GM21360 (cell line): ENCODE measurements at regions not wholly inside any gene's neighbourhood (a gene's known extent, or its start where the extent isn't known, plus 50 kb on each side); places are given as distances from the start of the nearest gene placed in this dataset.

Experiments
- ATAC-seq: cut with Tn5 transposase; IDR thresholded peaks from one replicate; pipeline ENCODE4 v1.9.1; 2021; ENCODE audit warnings: mild to moderate bottlenecking, moderate library complexity; ENCODE audit not compliant: unreplicated experiment

DNA sequence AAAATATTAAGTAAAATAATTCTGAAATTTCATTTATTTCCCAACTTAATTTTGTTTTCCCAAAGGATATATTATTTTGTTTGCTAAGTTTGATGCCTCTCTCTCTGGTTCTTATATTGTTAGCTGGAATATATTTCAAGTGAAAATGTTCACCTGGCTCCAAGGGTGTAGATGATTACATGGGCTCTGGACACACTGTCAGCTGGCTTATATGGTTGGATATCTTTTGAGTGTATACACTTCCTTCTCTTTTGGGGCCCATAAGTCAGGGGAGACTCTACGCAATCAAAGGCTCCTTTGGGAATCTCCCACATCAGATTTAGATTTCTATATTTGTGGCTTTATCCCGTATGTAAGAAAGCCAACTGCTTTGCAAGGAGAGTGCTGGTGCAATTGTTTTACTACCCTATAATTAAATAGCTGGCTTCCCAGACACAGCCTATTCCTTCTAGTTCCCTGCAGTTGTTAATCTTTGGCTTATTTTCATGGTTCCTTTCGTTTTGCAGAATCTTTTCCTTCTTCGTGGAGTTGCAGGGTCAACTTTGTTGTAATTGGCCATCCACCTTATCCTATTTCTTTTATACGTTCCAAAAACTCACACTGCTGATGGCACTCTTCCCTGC is 225.7 kb downstream of the DPH6 start:
- ATAC-seq: no peak

DNA sequence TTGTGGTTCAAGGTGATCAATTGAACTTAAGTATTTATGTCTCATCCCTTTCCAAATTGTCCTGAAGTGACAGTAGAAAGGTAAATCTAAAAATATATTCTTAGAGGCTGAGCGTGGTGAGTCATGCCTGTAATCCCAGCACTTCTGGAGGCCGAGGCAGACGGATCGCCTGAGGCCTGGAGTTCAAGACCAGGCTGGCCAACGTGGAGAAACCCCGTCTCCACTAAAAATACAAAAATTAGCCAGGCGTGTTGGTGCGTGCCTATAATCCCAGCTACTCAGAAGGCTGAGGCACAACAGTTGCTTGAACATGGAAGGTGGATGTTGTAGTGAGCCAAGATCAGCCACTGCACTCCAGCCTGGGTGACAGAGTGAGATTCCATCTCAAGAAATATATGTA is 226.6 kb downstream of the DPH6 start:
- ATAC-seq: no peak

DNA sequence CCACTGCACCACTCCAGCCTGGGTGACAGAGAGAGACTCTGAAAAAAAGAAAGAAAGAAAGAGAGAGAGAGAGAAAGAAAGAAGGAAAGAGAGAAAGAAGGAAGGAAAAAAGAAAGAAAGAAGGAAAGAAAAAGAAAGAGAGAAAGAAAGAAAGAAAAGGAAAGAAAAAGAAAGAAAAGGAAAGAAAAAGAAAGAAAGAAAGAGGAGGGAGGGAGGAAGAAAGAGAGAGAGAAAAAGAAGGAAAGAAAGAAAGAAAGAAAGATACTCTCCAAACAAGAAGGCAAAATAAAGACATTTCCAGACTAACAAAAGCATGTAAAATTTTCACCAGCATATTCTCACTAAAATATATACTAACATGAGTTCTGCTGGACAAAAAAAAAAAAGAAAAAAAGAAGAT is 228.7 kb downstream of the DPH6 start:
- ATAC-seq: no peak

DNA sequence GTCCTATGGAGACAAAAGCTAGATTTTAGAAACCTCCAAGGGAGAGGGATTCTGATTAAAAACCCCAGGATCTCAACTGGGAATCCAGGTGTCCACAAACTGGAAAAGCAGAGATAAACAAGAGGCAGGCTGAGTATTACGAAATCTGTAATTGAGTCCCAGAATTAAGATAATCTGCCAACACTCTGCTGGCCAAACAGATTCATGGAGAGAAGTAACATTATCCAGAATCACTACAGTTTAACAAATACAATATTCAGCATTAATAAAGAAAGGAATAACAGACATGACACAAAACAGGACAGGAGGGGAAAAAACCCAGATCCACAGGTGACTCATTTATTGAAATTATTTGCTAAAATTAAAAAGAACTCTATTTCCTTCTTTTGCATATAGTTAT is 227.2 kb upstream of the NANOGP8 start:
- no peak for ATAC-seq

DNA sequence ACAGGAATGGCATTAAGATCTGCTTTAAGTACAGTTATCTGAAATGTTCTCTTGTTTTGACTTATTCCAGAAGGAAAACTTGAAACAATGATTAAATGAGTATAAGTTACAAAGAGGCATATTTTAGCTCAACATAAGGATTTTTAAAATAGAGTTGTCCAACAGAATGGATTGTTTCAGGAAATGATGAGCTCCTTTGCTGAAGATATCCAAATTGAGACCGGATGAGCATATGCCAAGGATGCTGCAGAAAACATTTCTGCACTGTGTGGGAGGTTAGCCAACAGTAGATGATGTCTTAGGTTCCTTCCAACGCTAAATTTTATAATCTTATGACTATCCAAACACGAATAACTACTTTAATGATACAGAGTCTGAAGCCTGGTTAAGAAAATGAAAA is 226.5 kb upstream of the NANOGP8 start:
- ATAC-seq: no peak

DNA sequence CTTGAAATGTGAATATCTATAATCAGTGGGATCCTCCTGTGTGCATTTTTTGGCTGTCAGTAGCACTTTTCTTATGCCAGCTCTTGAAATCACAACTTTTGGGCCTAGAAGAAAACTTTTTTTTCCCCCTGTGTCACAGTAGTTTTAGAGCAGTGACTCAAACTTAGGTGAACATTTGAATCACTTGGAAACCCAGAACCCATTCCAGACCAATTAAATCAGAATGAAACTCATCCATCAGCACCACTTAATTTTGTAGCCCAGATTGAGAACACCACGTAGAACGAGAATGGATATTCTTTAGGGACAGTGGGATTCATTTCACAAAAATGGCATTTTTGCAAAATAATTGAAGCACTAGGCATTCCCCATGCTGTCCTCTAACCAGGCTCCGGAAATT is 224.8 kb upstream of the NANOGP8 start:
- ATAC-seq: no peak

DNA sequence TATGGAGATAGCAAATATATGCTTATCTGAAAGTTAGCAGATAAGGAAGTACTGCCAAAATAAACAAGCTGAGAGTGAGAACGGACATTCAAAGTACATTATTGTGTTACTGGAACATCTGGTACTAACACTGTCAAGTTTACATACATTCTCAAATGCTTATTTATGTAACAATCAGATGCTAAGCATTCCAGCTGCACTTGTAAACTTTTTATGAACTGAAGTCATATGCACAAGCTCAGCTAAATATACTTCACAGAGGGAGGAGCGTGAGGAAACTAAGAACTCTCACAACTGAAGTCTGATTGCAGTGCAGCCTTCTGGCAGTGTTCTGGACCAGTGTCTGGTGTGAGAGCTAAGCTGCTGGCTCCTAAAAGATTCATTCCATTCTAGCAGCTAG is 223.7 kb upstream of the NANOGP8 start:
- no peak for ATAC-seq

DNA sequence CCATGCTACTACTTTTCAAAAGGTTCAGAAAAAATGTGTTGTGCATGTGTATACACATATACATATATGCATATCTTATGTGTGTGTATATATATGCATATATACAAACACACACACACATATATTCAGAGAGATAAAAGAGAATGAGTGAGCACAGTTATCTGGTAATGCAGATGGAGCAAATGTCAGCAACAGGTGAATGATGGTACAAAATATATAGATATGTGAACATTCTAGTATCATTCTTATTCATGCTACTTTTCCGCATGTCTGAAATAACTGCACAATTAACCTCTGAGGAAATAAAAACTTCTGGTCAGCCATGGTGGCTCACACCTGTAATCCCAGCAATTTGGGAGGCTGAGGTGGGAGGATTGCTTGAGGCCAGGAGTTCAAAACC is 222.6 kb upstream of the NANOGP8 start:
- ATAC-seq: no peak

DNA sequence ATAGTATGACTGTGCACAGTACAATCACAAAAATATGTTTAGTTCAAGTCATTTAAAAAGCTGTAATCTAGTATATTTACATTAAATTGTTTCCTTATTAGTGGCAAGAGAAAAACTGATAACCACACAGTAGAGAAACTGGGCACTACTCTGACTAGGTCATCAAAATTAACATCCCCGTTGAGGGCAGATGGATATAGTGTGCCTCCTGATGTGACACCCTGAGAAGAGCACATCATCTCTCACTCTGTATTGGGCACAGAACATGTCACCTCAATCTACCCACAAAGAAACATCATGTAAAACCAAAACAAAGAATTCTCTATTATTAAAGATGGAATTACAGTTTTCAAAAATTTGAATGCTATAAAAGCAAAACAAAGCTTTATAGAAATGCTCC is 221.9 kb upstream of the NANOGP8 start:
- no peak for ATAC-seq

DNA sequence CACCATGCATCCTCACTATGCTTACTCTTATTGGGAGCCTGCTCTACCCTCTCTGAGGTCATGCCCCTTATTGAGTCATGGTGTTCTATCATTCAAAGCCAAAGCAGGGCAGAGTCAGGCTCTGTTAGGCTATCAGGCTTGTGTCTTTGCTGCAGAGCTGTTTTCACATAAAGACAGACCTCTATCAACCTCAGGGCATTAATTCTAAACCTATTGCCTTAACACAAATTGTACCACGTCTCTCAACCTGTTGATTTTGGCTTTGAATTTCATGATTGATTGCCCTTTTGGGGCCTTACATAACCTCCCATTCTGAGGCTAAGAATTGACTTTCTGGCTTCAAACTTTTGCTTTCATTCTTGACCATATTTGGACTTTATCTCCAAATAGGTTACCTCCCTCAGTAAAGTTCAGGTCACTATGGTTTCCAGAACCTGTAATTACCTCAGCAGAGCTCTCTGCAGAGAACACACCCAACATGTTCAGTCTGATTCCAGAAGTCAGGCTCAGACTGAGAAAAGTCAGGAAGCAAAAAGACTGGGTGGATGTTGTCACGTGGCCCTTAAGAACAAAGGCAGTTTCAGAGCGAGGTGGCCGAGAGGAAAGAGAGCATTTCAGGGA is 221.4 kb upstream of the NANOGP8 start:
- no peak for ATAC-seq

DNA sequence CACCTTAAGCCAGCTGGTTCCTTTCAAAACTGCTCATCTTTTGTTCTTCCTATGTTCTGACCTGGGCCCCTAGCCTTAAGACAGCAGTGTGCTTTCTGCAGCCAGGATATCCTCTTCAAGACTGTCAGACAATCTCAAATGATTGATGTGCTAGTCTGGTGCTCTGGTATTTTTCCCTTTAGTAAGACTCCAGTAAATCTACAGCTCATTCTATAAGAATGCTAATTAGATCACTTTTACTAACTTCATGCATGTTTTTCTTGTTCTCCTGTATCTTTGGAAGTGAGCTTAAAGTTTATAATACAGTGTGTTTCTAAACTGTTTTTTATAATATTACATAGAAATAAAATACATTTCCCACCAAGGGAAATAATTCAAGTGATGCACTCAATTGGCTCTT is 220.9 kb upstream of the NANOGP8 start:
- no peak for ATAC-seq

DNA sequence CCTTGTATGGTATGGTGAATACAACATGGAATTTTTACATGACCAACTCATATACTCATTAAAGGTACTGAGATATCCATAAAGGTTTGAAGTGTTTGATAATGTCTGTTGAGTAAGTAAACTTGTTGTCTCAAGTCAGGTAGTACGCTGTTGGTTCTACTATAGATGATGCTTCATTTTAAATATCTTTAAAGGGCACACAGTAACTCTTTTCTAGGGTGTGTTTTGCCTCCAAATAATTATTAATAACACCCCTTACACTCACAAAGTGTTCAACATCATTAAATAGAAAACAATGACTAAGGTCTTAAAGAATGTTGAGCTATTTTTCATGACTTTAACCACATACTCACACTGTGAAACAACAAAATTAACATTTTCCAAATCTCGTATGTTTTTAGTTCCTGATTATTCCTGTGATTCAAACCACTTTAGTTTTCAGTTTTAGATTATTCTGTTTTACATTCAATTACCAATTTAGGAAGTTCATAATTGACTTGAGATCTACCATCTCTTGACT is 220.0 kb upstream of the NANOGP8 start:
- ATAC-seq: no peak

DNA sequence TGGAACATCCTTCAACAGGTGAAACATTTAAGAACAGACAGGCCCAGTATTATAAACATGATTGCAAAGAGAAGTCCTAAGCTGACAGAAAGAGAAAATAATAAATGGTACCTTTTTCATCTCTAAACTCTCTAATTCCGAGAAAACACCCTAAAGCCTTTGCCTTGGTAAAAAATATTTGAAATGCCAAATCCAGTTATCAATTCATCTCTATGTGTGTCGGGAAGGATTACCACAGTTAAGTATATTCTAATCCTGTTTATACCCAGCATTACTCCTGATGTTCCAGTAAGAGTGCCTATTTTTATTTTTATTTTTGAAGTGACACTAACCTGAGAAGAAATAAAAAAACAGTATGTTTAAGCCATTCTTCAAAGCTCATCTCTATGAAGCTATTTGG is 219.3 kb upstream of the NANOGP8 start:
- ATAC-seq: no peak

DNA sequence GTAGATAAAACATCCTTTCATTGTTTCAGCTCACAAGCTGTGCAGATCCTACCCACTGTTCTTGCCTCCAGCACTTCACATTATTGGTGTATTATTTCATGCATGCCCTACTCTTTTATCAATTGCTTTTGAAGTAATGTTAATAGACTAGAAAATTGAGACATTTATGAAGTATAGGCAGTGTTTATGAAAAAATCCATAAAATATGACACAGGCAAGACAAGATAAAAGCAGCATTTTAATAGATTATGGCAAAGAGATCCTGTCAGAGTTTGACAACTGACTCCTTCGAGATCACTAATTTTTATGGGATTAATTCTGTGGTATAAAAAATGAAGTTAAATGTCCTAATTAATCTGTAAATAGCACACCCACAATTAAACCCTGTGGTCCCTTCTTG is 217.2 kb upstream of the NANOGP8 start:
- no peak for ATAC-seq

DNA sequence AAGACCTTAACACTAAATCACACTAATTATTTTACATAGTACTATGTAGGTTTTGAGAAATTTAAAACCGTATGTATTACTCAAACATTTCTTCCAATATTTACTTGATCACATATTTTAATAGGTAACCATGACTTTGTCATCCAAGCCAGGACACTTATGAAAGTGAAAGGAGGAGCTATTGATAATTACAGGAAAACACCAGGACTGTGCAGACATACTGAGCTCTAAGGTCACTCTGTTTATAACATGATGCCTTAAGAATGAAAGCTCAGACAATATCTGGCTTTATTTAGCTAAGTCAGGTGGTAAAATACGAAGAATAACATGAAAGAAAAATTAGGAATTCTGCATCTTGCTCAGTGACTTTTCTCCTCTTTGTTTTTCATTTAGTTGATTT is 216.0 kb upstream of the NANOGP8 start:
- ATAC-seq: no peak

DNA sequence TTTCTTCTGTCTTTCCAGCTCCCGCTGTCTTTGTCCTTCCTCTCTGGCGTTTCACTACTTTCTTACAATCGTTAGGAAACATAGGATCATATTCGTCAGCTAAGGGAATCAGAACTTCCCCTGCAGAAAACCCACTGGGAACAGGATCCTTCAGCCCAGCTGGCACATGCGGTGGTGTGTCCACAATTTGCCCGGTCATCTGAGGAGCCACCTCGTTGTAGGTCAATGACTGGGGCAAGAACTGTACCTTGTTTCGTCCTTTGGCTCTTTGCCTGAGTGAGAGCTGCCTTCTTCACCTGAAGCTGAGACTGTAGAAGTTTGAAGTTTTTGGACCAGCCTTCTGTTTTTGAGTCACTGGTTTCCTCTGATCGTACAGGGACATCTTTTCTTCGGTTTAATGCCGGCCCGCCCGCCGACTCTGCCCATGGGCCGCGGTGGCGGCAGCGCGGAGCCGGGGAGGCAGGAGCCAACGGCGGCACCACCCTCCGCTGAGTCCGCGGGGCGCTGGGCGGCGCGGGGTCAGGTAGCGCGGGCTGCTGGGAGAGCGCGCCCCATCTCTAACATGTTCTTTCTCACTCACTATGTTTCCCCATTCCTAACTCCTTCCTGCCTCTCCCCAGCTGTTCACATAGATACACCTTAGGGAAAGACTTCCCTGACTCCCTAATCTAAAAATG is 214.1 kb upstream of the NANOGP8 start:
- ATAC-seq: no peak

DNA sequence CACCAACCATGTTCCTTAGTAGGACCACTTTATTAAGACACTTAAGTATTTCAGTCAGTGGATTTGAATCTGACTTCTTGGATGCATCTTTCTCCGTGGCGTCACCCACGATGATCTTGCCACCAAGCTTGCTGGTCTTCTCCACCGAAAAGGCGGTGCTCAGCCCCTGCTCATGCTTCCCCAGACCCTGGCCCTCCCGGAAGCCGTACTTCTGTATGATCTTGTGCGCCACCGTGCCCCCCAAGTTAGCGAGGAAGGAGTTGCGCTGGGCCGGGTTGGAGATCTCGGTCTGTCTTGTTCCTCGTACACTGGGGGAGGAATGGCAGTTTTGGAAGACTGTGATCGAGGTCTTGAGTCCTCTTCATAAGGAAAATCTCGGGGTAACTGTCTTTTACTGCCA is 213.4 kb upstream of the NANOGP8 start:
- ATAC-seq: no peak

DNA sequence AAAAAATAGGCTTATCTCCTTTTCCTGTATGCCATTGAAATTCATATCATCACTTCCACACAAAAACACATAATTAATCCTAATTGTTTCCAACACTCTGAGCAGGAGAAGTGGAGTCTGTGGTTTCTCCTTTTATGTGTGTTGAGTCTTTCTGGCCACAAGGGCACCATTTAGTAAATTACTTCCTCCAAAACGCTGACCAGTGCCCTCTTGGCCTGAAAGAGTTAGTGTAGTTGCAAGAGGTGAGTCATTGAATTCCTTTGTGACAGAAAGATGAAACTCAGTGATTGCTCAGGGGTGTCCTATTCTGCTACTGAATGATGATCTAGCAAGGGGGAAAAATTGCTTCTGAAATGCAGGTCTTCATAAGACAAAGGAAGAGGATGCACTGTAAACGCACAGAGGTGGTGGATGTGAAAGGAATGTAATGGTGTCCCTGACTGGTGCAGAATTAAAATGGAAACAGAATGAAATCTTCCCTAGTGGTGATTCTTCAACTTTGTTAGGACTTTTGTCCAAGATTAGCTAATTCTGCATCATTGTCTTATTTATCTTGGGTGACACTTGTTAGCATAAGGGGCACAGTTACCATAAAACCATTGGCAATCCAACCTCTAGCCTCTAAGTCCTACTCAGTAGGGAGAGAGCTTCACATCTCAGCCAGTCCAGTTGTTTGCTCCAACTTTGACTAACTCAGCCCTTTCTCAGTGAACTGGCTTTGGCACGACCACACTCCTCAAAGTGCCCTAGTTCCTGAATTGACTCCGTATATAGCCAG is 208.4 kb upstream of the NANOGP8 start:
- ATAC-seq: no peak

DNA sequence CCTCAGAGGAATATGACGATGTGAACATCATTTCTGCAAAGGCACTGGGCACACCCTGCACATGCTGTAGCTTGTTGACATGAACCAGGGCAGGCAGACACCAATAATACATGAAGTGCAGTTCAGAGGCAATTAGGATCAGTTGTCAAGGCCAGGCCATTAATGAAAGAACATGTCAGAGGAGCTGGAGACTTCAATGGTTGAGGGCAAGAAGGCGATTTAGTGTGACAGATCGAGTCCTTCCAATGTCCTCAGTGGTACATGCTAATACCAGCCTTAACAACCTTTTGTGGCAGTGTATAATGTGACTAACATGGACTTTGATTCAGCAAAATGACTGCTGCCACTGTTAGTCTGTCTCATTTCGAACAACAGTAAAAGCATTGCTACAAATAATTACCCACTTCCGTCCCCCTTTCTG is 205.2 kb upstream of the NANOGP8 start:
- no peak for ATAC-seq

DNA sequence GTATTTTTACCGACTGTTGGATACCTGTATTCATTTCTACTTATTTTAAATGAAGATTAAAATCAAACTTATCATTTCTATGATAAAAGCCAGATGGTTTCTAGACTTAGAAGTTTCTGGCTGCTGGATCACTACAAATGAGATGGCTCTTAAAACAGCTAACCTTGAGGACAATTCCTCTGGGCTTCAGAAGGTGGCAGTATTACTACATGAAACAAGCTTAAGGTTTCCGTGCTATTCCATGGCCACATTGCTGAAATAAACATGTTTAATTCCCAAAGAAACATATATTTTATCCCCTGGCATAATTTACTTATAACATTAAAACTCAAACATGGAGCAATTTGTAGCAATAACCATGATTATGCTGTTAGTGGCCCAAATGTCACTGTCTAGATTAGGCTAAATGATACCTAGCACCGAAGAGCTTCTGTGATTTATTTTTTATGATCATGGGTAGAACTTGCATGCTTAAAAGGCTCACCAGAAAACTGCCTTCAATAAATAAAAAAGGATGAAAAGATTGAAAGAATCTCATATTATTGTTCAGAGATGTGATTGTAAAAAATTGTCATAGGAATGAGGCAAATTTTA is 204.0 kb upstream of the NANOGP8 start:
- ATAC-seq: no peak

DNA sequence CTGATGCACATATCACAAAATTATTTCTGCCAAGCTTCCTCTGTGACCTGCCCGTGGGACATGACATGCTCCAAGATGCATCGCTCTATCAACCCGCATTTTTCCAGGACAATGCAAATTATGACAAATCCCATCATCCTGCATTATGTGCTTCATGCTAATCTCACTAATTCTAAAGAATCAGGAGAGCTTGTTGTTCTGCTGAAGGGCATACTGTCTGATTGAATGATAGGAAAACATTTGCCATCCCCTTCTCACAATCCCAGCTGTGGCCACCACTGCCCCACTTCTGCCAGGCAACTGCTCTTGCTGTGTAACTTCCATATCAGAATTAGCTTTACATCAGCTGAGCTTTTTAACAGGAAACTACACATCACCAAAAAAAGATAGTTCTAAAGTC is 203.5 kb upstream of the NANOGP8 start:
- ATAC-seq: no peak
